ENCODE measurements at regions not wholly inside any gene's neighbourhood (a gene's known extent, or its start where the extent isn't known, plus 50 kb on each side); places are given as distances from the start of the nearest gene placed in this dataset.

- Histone ChIP-seq H3K4me1 (ENCODE audit: insufficient read depth) (no peaks in the 10 kb centered on the region), H3F3A (replicated peaks; ENCODE audit: low read depth) (no peaks in the 10 kb centered on the region), H3K36me3 (ENCODE audit: insufficient read depth) (no peaks in the 10 kb centered on the region), H3K27ac (ENCODE audit: low read depth) (no peak overlapping the region), H4K20me1 (replicated peaks; ENCODE audit: insufficient read depth) (no peaks in the 10 kb centered on the region), H2AFZ (no peak overlapping the region), H3K4me2 (no peak overlapping the region), H3K79me2 (replicated peaks; ENCODE audit: insufficient read depth) (no peaks in the 10 kb centered on the region), H3K9me2 (ENCODE audit: insufficient read depth) (peaks cover 2% of the 10 kb centered on the region; the same call in 1 of the 2 replicates), H3K27me3 (ENCODE audit: insufficient read depth) (no peaks in the 10 kb centered on the region), H3K4me3 (no peak overlapping the region)
- DNase-seq (ENCODE audit: low spot score) (no peak), ATAC-seq (no peak)
- Mint-ChIP-seq H3K27me3 (ENCODE audit: insufficient read depth, low read depth, poor library complexity) (no peaks in the 10 kb centered on the region), H3K9me3 (peaks cover 6% of the 10 kb centered on the region; the same call in 2 of the 3 replicates), H3K4me1 (peaks cover 3% of the 10 kb centered on the region; the same call in 1 of the 3 replicates), H3K4me3 (no peak overlapping the region), H3K36me3 (ENCODE audit: low read depth) (peaks cover 8% of the 10 kb centered on the region), H3K27ac (no peak overlapping the region)
- TF ChIP-seq CREB1 (CRISPR knock-in tag; IDR thresholded peaks at IDR 0.05; ENCODE audit: low read depth) (no peak), REST (IDR thresholded peaks at IDR 0.05; ENCODE audit: unreplicated experiment) (no peak), NANOG (IDR thresholded peaks at IDR 0.05; ENCODE audit: borderline replicate concordance) (no peak), ETS1 (IDR thresholded peaks at IDR 0.05) (no peak), EZH2 (IDR thresholded peaks at IDR 0.05; ENCODE audit: low read depth, unreplicated experiment) (no peak), JUNB (IDR thresholded peaks at IDR 0.05; ENCODE audit: unreplicated experiment) (no peak), EZH2phosphoT487 (IDR thresholded peaks at IDR 0.05; ENCODE audit: unreplicated experiment) (no peak), ZNF462 (CRISPR knock-in tag; IDR thresholded peaks at IDR 0.05) (no peak), ZNF114 (CRISPR knock-in tag; IDR thresholded peaks at IDR 0.05) (no peak), ZNF331 (CRISPR knock-in tag; IDR thresholded peaks at IDR 0.05; ENCODE audit: low read depth) (no peak), STAT1 (IDR thresholded peaks at IDR 0.05; ENCODE audit: unreplicated experiment) (no peak), CTCF (conservative IDR thresholded peaks at IDR 0.05; ENCODE audit: low read depth in 2 of 2) (no peak), POLR2AphosphoS5 (IDR thresholded peaks at IDR 0.05; ENCODE audit: low read depth) (no peak)
Measured at GRCh38 chr5:51131266-51131665, 252.0 kb upstream of the ISL1 start.

Measured in GM23338 (cell line).